GM18868 (cell line): ENCODE measurements at regions not wholly inside any gene's neighbourhood (a gene's known extent, or its start where the extent isn't known, plus 50 kb on each side); places are given as distances from the start of the nearest gene placed in this dataset.

ENCODE experiments used
- ATAC-seq: cut with Tn5 transposase; IDR thresholded peaks from one replicate; pipeline ENCODE4 v1.9.1; 2021; ENCODE audit warnings: mild to moderate bottlenecking, moderate library complexity; ENCODE audit not compliant: unreplicated experiment

- no peak for ATAC-seq
These were observed 104.9 kb downstream of the MTNR1B start for GRCh38 chr11:93074352-93074751.

GRCh38 chr11:93075782-93076181, 106.3 kb downstream of the MTNR1B start:
- no peak for ATAC-seq

GRCh38 chr11:93080146-93080759, 110.8 kb downstream of the MTNR1B start:
- no peak for ATAC-seq

GRCh38 chr11:93081694-93082093, 112.2 kb downstream of the MTNR1B start:
- ATAC-seq = no peak

GRCh38 chr11:93082900-93083299, 113.4 kb downstream of the MTNR1B start:
- no peak for ATAC-seq

GRCh38 chr11:93084727-93085505, 112.9 kb downstream of the SLC36A4 start:
- ATAC-seq = no peak

- peak; percentile 79 for ATAC-seq
These were observed 108.2 kb downstream of the SLC36A4 start for GRCh38 chr11:93089474-93090102.
